Panc1 (cell line): ENCODE measurements at regions not wholly inside any gene's neighbourhood (a gene's known extent, or its start where the extent isn't known, plus 50 kb on each side); places are given as distances from the start of the nearest gene placed in this dataset.

Experiments
- SIN3A ChIP-seq: IDR thresholded peaks from 2 replicates; pipeline ENCODE4 v1.6.1; 2012; ENCODE audit warnings: low read depth, mild to moderate bottlenecking, low read length, moderate library complexity, borderline replicate concordance; ENCODE audit not compliant: insufficient read depth
- TF ChIP-seq, protein P1 (sequence below), 2 experiments: IDR thresholded peaks; 2 replicates each; pipeline ENCODE4 v1.6.1; 2011 to 2012; ENCODE audit warnings: low read depth in 2 of 2, control low read depth in 1 of 2, low read length in 1 of 2, mild to moderate bottlenecking in 1 of 2, moderate library complexity in 1 of 2; ENCODE audit not compliant: insufficient read depth in 1 of 2
- TF ChIP-seq, protein P2 (sequence below): fragments of 450-650 bp; IDR thresholded peaks from 2 replicates; pipeline ENCODE4 v1.5.1; 2017; ENCODE audit warnings: mild to moderate bottlenecking

DNA sequence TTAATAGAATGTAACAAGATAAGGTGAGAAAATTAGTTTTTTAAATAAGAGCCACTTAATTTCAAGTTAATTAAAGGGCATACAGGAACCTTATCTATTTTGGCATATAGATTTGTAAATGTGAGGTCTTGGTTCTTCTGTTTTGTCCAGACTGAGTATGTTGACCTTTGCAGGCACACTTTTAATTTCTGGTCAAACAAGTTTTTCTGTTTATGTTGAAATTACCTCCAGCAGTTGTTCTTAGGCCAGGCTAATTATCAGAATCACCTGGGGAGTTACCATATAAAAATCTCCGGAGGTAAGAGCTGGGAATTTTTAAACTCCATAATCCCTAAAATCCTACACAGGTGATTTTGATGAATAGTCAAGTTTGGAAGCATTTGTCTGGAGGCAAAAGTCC, 227.4 kb upstream of the ANKRD50 start:
- TF ChIP-seq, protein P1, sequence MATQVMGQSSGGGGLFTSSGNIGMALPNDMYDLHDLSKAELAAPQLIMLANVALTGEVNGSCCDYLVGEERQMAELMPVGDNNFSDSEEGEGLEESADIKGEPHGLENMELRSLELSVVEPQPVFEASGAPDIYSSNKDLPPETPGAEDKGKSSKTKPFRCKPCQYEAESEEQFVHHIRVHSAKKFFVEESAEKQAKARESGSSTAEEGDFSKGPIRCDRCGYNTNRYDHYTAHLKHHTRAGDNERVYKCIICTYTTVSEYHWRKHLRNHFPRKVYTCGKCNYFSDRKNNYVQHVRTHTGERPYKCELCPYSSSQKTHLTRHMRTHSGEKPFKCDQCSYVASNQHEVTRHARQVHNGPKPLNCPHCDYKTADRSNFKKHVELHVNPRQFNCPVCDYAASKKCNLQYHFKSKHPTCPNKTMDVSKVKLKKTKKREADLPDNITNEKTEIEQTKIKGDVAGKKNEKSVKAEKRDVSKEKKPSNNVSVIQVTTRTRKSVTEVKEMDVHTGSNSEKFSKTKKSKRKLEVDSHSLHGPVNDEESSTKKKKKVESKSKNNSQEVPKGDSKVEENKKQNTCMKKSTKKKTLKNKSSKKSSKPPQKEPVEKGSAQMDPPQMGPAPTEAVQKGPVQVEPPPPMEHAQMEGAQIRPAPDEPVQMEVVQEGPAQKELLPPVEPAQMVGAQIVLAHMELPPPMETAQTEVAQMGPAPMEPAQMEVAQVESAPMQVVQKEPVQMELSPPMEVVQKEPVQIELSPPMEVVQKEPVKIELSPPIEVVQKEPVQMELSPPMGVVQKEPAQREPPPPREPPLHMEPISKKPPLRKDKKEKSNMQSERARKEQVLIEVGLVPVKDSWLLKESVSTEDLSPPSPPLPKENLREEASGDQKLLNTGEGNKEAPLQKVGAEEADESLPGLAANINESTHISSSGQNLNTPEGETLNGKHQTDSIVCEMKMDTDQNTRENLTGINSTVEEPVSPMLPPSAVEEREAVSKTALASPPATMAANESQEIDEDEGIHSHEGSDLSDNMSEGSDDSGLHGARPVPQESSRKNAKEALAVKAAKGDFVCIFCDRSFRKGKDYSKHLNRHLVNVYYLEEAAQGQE (IDR thresholded peaks at IDR 0.05; ENCODE audit: insufficient read depth in 1 of 2, low read depth in 2 of 2, low read length in 1 of 2) = no peak
- TF ChIP-seq, protein P2, sequence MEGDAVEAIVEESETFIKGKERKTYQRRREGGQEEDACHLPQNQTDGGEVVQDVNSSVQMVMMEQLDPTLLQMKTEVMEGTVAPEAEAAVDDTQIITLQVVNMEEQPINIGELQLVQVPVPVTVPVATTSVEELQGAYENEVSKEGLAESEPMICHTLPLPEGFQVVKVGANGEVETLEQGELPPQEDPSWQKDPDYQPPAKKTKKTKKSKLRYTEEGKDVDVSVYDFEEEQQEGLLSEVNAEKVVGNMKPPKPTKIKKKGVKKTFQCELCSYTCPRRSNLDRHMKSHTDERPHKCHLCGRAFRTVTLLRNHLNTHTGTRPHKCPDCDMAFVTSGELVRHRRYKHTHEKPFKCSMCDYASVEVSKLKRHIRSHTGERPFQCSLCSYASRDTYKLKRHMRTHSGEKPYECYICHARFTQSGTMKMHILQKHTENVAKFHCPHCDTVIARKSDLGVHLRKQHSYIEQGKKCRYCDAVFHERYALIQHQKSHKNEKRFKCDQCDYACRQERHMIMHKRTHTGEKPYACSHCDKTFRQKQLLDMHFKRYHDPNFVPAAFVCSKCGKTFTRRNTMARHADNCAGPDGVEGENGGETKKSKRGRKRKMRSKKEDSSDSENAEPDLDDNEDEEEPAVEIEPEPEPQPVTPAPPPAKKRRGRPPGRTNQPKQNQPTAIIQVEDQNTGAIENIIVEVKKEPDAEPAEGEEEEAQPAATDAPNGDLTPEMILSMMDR = no peak
- no peak for TF ChIP-seq SIN3A
